ENCODE measurements at regions not wholly inside any gene's neighbourhood (a gene's known extent, or its start where the extent isn't known, plus 50 kb on each side); places are given as distances from the start of the nearest gene placed in this dataset.

- no peak for TF ChIP-seq CTCF (IDR thresholded peaks at IDR 0.05; ENCODE audit: low read depth, low read length)
- no peak overlapping the region for H3K4me3 ChIP-seq (ENCODE audit: low read depth, low read length)
- in situ Hi-C loops (cut with HindIII; ENCODE audit: low sequenced_read_pairs): no loop called here
- no peak for DNase-seq (ENCODE audit: low read depth, low spot score)
These were observed 437.3 kb downstream of the TBL1XR1 start for GRCh38 chr3:176759815-176760506.

GRCh38 chr3:176757429-176757828, 439.9 kb downstream of the TBL1XR1 start:
- no peak for TF ChIP-seq CTCF (IDR thresholded peaks at IDR 0.05; ENCODE audit: low read depth, low read length)
- H3K4me3 ChIP-seq (ENCODE audit: low read depth, low read length): no peak overlapping the region
- in situ Hi-C loops (cut with HindIII; ENCODE audit: low sequenced_read_pairs): no loop called here
- DNase-seq (ENCODE audit: low read depth, low spot score): no peak

- in situ Hi-C loops (cut with HindIII; ENCODE audit: low sequenced_read_pairs): no loop called here
- TF ChIP-seq CTCF (IDR thresholded peaks at IDR 0.05; ENCODE audit: low read depth, low read length): no peak
These were observed 441.3 kb downstream of the TBL1XR1 start for GRCh38 chr3:176755977-176756376.

GRCh38 chr3:176755552-176755951, 441.7 kb downstream of the TBL1XR1 start:
- DNase-seq (ENCODE audit: low read depth, low spot score): no peak
- no peak overlapping the region for H3K4me3 ChIP-seq (ENCODE audit: low read depth, low read length)
- in situ Hi-C loops (cut with HindIII; ENCODE audit: low sequenced_read_pairs): no loop called here
- TF ChIP-seq CTCF (IDR thresholded peaks at IDR 0.05; ENCODE audit: low read depth, low read length): no peak

More at GRCh38 chr3:176755977-176756376, 441.3 kb downstream of the TBL1XR1 start:
- DNase-seq (ENCODE audit: low read depth, low spot score): no peak
- H3K4me3 ChIP-seq (ENCODE audit: low read depth, low read length): no peak overlapping the region

GRCh38 chr3:176741664-176742047, 455.6 kb downstream of the TBL1XR1 start:
- no peak for TF ChIP-seq CTCF (IDR thresholded peaks at IDR 0.05; ENCODE audit: low read depth, low read length)
- no peak overlapping the region for H3K4me3 ChIP-seq (ENCODE audit: low read depth, low read length)
- no peak for DNase-seq (ENCODE audit: low read depth, low spot score)
- in situ Hi-C loops (cut with HindIII; ENCODE audit: low sequenced_read_pairs): no loop called here

- in situ Hi-C loops (cut with HindIII; ENCODE audit: low sequenced_read_pairs): no loop called here
- no peak for TF ChIP-seq CTCF (IDR thresholded peaks at IDR 0.05; ENCODE audit: low read depth, low read length)
- no peak for DNase-seq (ENCODE audit: low read depth, low spot score)
- no peak overlapping the region for H3K4me3 ChIP-seq (ENCODE audit: low read depth, low read length)
These were observed 456.2 kb downstream of the TBL1XR1 start for GRCh38 chr3:176740906-176741663.
